HCT116 (cell line): ENCODE measurements at regions not wholly inside any gene's neighbourhood (a gene's known extent, or its start where the extent isn't known, plus 50 kb on each side); places are given as distances from the start of the nearest gene placed in this dataset.

Experiments
- ATAC-seq: fragments of 200-7000 bp; cut with Tn5 transposase; 2 replicates; pipeline ENCODE4 v1.9.1; 2020; ENCODE audit warnings: mild to moderate bottlenecking, moderate library complexity
- BruUV-seq: library from RNA; stranded (reverse); fragments of 400-500 nt; replicated peaks from 2 replicates; lab custom pipeline; 2021; lab: Mats Ljungman, UMichigan
- CTCF ChIA-PET: fragments of 300-600 bp; sonication (Branson Sonifier 250); formaldehyde crosslinking; loops from one replicate; lab custom pipeline; 2021; ENCODE audit warnings: antibody characterized with exemption; lab: Charles Lee
- POLR2A ChIA-PET: fragments of 300-600, 350-600 bp; sonication (Branson Sonifier 250); formaldehyde crosslinking; loops from one replicate; lab custom pipeline; 2021; ENCODE audit warnings: antibody characterized with exemption; lab: Charles Lee
- RAD21 ChIA-PET, 2 experiments: fragments of 300-600 bp; sonication (Branson Sonifier 250); formaldehyde crosslinking; loops; one replicate each; lab custom pipeline; 2023; ENCODE audit warnings: low total read pairs in 2 of 2; ENCODE audit not compliant: uncharacterized antibody in 2 of 2, unreplicated experiment in 2 of 2, low non-redundant PET in 1 of 2; lab: Charles Lee
- DNase-seq: peaks from one replicate; pipeline ENCODE4 v3.0.0-alpha.2; 2010; ENCODE audit warnings: low read depth, low spot score
- H2AFZ ChIP-seq: fragments of 200-600 bp; shearing (Covaris generic), sonication (generic); 2 replicates; pipeline ENCODE4 v1.6.1; 2017; ENCODE audit warnings: low read depth, mixed run types, mixed read lengths, antibody characterized with exemption, low read length; ENCODE audit not compliant: poor library complexity, severe bottlenecking
- H3K27ac ChIP-seq: 2 replicates; pipeline ENCODE4 v1.5.1; 2012; ENCODE audit warnings: low read depth, low read length
- H3K27me3 ChIP-seq: fragments of 200-600 bp; sonication (generic); 2 replicates; pipeline ENCODE4 v1.6.1; 2016; ENCODE audit warnings: mixed run types, low read length, mixed read lengths; ENCODE audit not compliant: insufficient read depth
- H3K36me3 ChIP-seq, 2 experiments: fragments of 200-500 bp in 1 of 2; fragments of 200-600 bp in 1 of 2; sonication (Bioruptor generic) in 1 of 2; sonication (generic) in 1 of 2; 2 replicates each; pipeline versions ENCODE4 v1.5.1 to v1.6.1; 2014 to 2016; ENCODE audit warnings: low read length in 2 of 2, inconsistent platforms in 1 of 2, mixed read lengths in 1 of 2, mixed run types in 1 of 2; ENCODE audit not compliant: insufficient read depth in 2 of 2, control insufficient read depth in 1 of 2
- H3K4me1 ChIP-seq, 2 experiments: fragments of 200-600 bp in 1 of 2; sonication (generic) in 1 of 2; 2 replicates each; pipeline versions ENCODE4 v1.5.1 to v1.6.1; 2012 to 2017; ENCODE audit warnings: low read length in 2 of 2, inconsistent platforms in 1 of 2, mild to moderate bottlenecking in 1 of 2, mixed read lengths in 1 of 2, mixed run types in 1 of 2, moderate library complexity in 1 of 2; ENCODE audit not compliant: insufficient read depth in 2 of 2, control insufficient read depth in 1 of 2
- H3K4me2 ChIP-seq: fragments of 200-600 bp; sonication (generic); 2 replicates; pipeline ENCODE4 v1.6.1; 2017; ENCODE audit warnings: mixed run types, low read length, mixed read lengths
- H3K4me3 ChIP-seq, 2 experiments: fragments of 200-600 bp in 1 of 2; sonication (generic) in 1 of 2; replicated peaks in 1 of 2; 2 replicates each; pipeline ENCODE4 v1.5.1; 2011 to 2016; ENCODE audit warnings: low read length in 2 of 2, control low read depth in 1 of 2, low read depth in 1 of 2, mild to moderate bottlenecking in 1 of 2, mixed read lengths in 1 of 2, mixed run types in 1 of 2
- H3K79me2 ChIP-seq: fragments of 200-600 bp; sonication (generic); 2 replicates; pipeline ENCODE4 v1.6.1; 2017; ENCODE audit warnings: mild to moderate bottlenecking, mixed run types, low read length, moderate library complexity, mixed read lengths; ENCODE audit not compliant: insufficient read depth
- H3K9ac ChIP-seq: fragments of 200-600 bp; sonication (generic); 2 replicates; pipeline ENCODE4 v1.6.1; 2016; ENCODE audit warnings: low read length, mixed read lengths
- H3K9me2 ChIP-seq: fragments of 200-600 bp; sonication (generic), shearing (Covaris generic); 2 replicates; pipeline ENCODE4 v1.6.1; 2017; ENCODE audit warnings: mixed run types, mild to moderate bottlenecking, moderate library complexity; ENCODE audit not compliant: insufficient read depth
- H3K9me3 ChIP-seq, 2 experiments: fragments of 200-500 bp in 1 of 2; fragments of 200-600 bp in 1 of 2; sonication (Bioruptor generic) in 1 of 2; sonication (generic) in 1 of 2; 2 replicates each; pipeline ENCODE4 v1.6.1; 2014 to 2017; ENCODE audit warnings: low read length in 2 of 2, mixed read lengths in 2 of 2, inconsistent platforms in 1 of 2, low read depth in 1 of 2, mild to moderate bottlenecking in 1 of 2, mixed run types in 1 of 2, moderate library complexity in 1 of 2; ENCODE audit not compliant: control insufficient read depth in 1 of 2, insufficient read depth in 1 of 2
- H4K20me1 ChIP-seq: fragments of 200-600 bp; sonication (generic), shearing (Covaris generic); 2 replicates; pipeline ENCODE4 v1.6.1; 2017; ENCODE audit warnings: mixed run types, mild to moderate bottlenecking, moderate library complexity; ENCODE audit not compliant: insufficient read depth
- ATF3 ChIP-seq: IDR thresholded peaks from 2 replicates; pipeline ENCODE4 v1.6.1; 2012
- CTCF ChIP-seq, 3 experiments: fragments of 200-600 bp in 1 of 3; sonication (generic) in 1 of 3; IDR thresholded peaks in 2 of 3; conservative IDR thresholded peaks in 1 of 3; 2 replicates each; pipeline ENCODE4 v1.5.1; 2012 to 2017; ENCODE audit warnings: low read depth in 2 of 3, low read length in 2 of 3, antibody characterized with exemption in 1 of 3, borderline replicate concordance in 1 of 3, control low read depth in 1 of 3, mild to moderate bottlenecking in 1 of 3, mixed read lengths in 1 of 3, mixed run types in 1 of 3, moderate library complexity in 1 of 3; ENCODE audit not compliant: insufficient read depth in 1 of 3
- FOSL1 ChIP-seq: IDR thresholded peaks from 2 replicates; pipeline ENCODE4 v1.6.1; 2012; ENCODE audit warnings: low read depth
- POLR2AphosphoS5 ChIP-seq: IDR thresholded peaks from 2 replicates; pipeline ENCODE4 v1.6.1; 2011; ENCODE audit warnings: mild to moderate bottlenecking, low read depth, low read length, moderate library complexity
- RAD21 ChIP-seq: IDR thresholded peaks from 2 replicates; pipeline ENCODE4 v1.6.1; 2012; ENCODE audit warnings: low read depth, mild to moderate bottlenecking
- SIN3A ChIP-seq: IDR thresholded peaks from 2 replicates; pipeline ENCODE4 v1.6.1; 2012; ENCODE audit warnings: low read depth
- TCF7L2 ChIP-seq: IDR thresholded peaks from 2 replicates; pipeline ENCODE4 v1.7.0; 2011; ENCODE audit warnings: borderline replicate concordance, inconsistent platforms; ENCODE audit not compliant: insufficient read depth, insufficient read length; ENCODE audit errors: extremely low read depth
- intact Hi-C: fragments of 100-400 bp; cut with micrococcal nuclease; formaldehyde crosslinking; loops from 2 replicates; pipeline ENCODE4 v1.10.0; 2022
- TF ChIP-seq, protein P1 (sequence below): IDR thresholded peaks from 2 replicates; pipeline ENCODE4 v1.6.1; 2011; ENCODE audit warnings: mild to moderate bottlenecking, low read length, moderate library complexity; ENCODE audit not compliant: insufficient replicate concordance; ENCODE audit errors: extremely low read depth
- TF ChIP-seq, protein P2 (sequence below): IDR thresholded peaks from 2 replicates; pipeline ENCODE4 v1.6.1; 2012; ENCODE audit warnings: low read depth

DNA sequence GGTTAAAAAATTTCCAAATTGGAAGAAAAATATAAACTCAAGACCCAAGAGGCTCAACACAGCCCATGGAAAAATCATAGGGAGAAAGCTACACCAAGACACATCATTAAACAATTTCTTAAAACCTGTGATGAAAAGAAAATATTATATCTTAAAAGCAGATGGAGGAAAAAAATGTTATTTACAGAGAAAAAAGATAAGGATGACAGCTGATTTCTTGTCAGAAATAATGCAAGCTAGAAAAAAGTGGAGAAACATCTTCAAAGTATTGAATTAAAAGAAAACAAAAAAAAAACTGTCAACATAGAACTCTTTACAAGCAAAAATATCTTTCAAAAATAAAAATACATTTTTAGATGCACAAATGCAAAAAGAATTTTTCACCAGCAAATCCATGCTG lies 930.5 kb downstream of the ADGRL2 start:
- no peak overlapping the region for H3K27ac ChIP-seq
- no peaks in the 10 kb centered on the region for H3K9me2 ChIP-seq
- ChIA-PET RAD21 (no interaction called here), POLR2A (no interaction called here), CTCF (no interaction called here)
- TF ChIP-seq CTCF (IDR thresholded peaks at IDR 0.05 in 2 of 3, conservative IDR thresholded peaks at IDR 0.05 in 1 of 3; ENCODE audit: borderline replicate concordance in 1 of 3, insufficient read depth in 1 of 3, low read depth in 2 of 3, low read length in 2 of 3) (no peak), SIN3A (no peak), TCF7L2 (no peak), RAD21 (no peak), POLR2AphosphoS5 (no peak), ATF3 (no peak), FOSL1 (no peak)
- TF ChIP-seq, protein P1, sequence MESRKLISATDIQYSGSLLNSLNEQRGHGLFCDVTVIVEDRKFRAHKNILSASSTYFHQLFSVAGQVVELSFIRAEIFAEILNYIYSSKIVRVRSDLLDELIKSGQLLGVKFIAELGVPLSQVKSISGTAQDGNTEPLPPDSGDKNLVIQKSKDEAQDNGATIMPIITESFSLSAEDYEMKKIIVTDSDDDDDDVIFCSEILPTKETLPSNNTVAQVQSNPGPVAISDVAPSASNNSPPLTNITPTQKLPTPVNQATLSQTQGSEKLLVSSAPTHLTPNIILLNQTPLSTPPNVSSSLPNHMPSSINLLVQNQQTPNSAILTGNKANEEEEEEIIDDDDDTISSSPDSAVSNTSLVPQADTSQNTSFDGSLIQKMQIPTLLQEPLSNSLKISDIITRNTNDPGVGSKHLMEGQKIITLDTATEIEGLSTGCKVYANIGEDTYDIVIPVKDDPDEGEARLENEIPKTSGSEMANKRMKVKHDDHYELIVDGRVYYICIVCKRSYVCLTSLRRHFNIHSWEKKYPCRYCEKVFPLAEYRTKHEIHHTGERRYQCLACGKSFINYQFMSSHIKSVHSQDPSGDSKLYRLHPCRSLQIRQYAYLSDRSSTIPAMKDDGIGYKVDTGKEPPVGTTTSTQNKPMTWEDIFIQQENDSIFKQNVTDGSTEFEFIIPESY: no peak
- TF ChIP-seq, protein P2, sequence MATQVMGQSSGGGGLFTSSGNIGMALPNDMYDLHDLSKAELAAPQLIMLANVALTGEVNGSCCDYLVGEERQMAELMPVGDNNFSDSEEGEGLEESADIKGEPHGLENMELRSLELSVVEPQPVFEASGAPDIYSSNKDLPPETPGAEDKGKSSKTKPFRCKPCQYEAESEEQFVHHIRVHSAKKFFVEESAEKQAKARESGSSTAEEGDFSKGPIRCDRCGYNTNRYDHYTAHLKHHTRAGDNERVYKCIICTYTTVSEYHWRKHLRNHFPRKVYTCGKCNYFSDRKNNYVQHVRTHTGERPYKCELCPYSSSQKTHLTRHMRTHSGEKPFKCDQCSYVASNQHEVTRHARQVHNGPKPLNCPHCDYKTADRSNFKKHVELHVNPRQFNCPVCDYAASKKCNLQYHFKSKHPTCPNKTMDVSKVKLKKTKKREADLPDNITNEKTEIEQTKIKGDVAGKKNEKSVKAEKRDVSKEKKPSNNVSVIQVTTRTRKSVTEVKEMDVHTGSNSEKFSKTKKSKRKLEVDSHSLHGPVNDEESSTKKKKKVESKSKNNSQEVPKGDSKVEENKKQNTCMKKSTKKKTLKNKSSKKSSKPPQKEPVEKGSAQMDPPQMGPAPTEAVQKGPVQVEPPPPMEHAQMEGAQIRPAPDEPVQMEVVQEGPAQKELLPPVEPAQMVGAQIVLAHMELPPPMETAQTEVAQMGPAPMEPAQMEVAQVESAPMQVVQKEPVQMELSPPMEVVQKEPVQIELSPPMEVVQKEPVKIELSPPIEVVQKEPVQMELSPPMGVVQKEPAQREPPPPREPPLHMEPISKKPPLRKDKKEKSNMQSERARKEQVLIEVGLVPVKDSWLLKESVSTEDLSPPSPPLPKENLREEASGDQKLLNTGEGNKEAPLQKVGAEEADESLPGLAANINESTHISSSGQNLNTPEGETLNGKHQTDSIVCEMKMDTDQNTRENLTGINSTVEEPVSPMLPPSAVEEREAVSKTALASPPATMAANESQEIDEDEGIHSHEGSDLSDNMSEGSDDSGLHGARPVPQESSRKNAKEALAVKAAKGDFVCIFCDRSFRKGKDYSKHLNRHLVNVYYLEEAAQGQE: no peak
- no peaks in the 10 kb centered on the region for H3K79me2 ChIP-seq
- H2AFZ ChIP-seq: no peak overlapping the region
- H3K4me3 ChIP-seq: no peak overlapping the region
- intact Hi-C loops: no loop called here
- H3K36me3 ChIP-seq: no peaks in the 10 kb centered on the region
- no peak for DNase-seq
- no peaks in the 10 kb centered on the region for H3K27me3 ChIP-seq
- no peak overlapping the region for H3K9ac ChIP-seq
- no peak for ATAC-seq
- H4K20me1 ChIP-seq: no peaks in the 10 kb centered on the region
- no peaks in the 10 kb centered on the region for H3K4me1 ChIP-seq
- no peak overlapping the region for H3K4me2 ChIP-seq
- H3K9me3 ChIP-seq: peaks cover 3 to 15% of the 10 kb centered on the region in 2 experiments; a peak in 2 of 4 replicates
- no TSS peak for BruUV-seq
